K562 (cell line): ENCODE measurements at regions not wholly inside any gene's neighbourhood (a gene's known extent, or its start where the extent isn't known, plus 50 kb on each side); places are given as distances from the start of the nearest gene placed in this dataset.
A peak's percentile ranks its signal among the peaks of the same experiment; 100 is the strongest.

ENCODE experiments used
- ATAC-seq: fragments of 200-7000 bp; cut with Tn5 transposase; 3 replicates; pipeline ENCODE4 v1.9.1; 2020; ENCODE audit warnings: moderate library complexity
- BruUV-seq: library from RNA; stranded (reverse); fragments of 400-500 nt; replicated peaks from 2 replicates; lab custom pipeline; 2021; lab: Mats Ljungman, UMichigan
- CTCF ChIA-PET: fragments of 300-600 bp; formaldehyde crosslinking; extraction: SDS; loops from one replicate; lab custom pipeline; 2021; ENCODE audit warnings: low intra/inter-chr PET ratio; lab: Yijun Ruan, JAX
- POLR2A ChIA-PET: fragments of 300-600, 350-650 bp; sonication (Branson Sonifier 250); formaldehyde crosslinking; extraction: SDS; loops from one replicate; lab custom pipeline; 2021; ENCODE audit warnings: antibody characterized with exemption, inconsistent platforms; lab: Yijun Ruan, JAX
- DNase-seq, 4 experiments: peaks; one replicate each; pipeline versions ENCODE4 v3.0.0 to v3.0.0-alpha.2; 2011 to 2018; ENCODE audit warnings: low spot score in 3 of 4, mixed read lengths in 3 of 4; ENCODE audit errors: extremely low read depth in 1 of 4
- FAIRE-seq: peaks from 2 replicates; lab custom pipeline; 2011; peaks lifted over from hg19 to GRCh38; lab: Jason Lieb, UNC
- H2AFZ ChIP-seq: 2 replicates; pipeline ENCODE4 v1.6.0; 2011; ENCODE audit warnings: low read depth, low read length, control low read depth, inconsistent platforms
- H3K27ac ChIP-seq: fragments of 200-600 bp; 3 replicates; pipeline ENCODE4 v1.8.0; 2011; ENCODE audit warnings: low read depth, mild to moderate bottlenecking, control low read depth, inconsistent platforms, low read length, moderate library complexity, mixed read lengths; ENCODE audit errors: extremely low read depth
- H3K27me3 ChIP-seq, 2 experiments: fragments of 300-600 bp in 1 of 2; 2 replicates in 1 of 2; 3 replicates in 1 of 2; pipeline versions ENCODE4 v1.6.0 to v1.8.0; 2011; ENCODE audit warnings: inconsistent platforms in 2 of 2, low read length in 2 of 2, mild to moderate bottlenecking in 1 of 2, mixed read lengths in 1 of 2, moderate library complexity in 1 of 2; ENCODE audit not compliant: control insufficient read depth in 2 of 2, insufficient read depth in 2 of 2
- H3K36me3 ChIP-seq: fragments of 300-600 bp; 3 replicates; pipeline ENCODE4 v1.8.0; 2011; ENCODE audit warnings: mild to moderate bottlenecking, low read length, inconsistent platforms; ENCODE audit not compliant: control insufficient read depth, insufficient read depth
- H3K4me1 ChIP-seq, 2 experiments: fragments of 200-600 bp in 1 of 2; replicated peaks in 1 of 2; 2 replicates in 1 of 2; 3 replicates in 1 of 2; pipeline versions ENCODE4 v1.5.1 to v1.8.0; 2011; ENCODE audit warnings: inconsistent platforms in 2 of 2, low read length in 2 of 2, mild to moderate bottlenecking in 1 of 2, mixed read lengths in 1 of 2, moderate library complexity in 1 of 2; ENCODE audit not compliant: control insufficient read depth in 2 of 2, insufficient read depth in 2 of 2
- H3K4me2 ChIP-seq: 2 replicates; pipeline ENCODE4 v1.6.1; 2011; ENCODE audit warnings: low read length, control low read depth, inconsistent platforms, mixed read lengths; ENCODE audit not compliant: insufficient read depth
- H3K4me3 ChIP-seq: fragments of 200-600 bp; sonication (generic), shearing (Covaris generic); 2 replicates; pipeline ENCODE4 v1.5.1; 2016; ENCODE audit warnings: control low read depth, inconsistent platforms
- H3K79me2 ChIP-seq: fragments of 200-600 bp; 3 replicates; pipeline ENCODE4 v1.8.0; 2011; ENCODE audit warnings: low read length, inconsistent platforms; ENCODE audit not compliant: control insufficient read depth, insufficient read depth
- H3K9ac ChIP-seq, 2 experiments: 2 replicates each; pipeline versions ENCODE4 v1.6.0 to v1.6.1; 2011; ENCODE audit warnings: low read depth in 2 of 2, low read length in 2 of 2, control low read depth in 1 of 2, inconsistent platforms in 1 of 2, mild to moderate bottlenecking in 1 of 2, mixed read lengths in 1 of 2; ENCODE audit not compliant: insufficient read depth in 1 of 2
- H3K9me1 ChIP-seq: one replicate; pipeline ENCODE4 v1.6.0; 2011; ENCODE audit warnings: inconsistent platforms, mild to moderate bottlenecking, low read length, moderate library complexity; ENCODE audit not compliant: control insufficient read depth, insufficient read depth
- H3K9me3 ChIP-seq: replicated peaks from 2 replicates; pipeline ENCODE4 v1.5.1; 2011; ENCODE audit warnings: low read depth, low read length, inconsistent platforms; ENCODE audit not compliant: control insufficient read depth, insufficient read depth
- H4K20me1 ChIP-seq: replicated peaks from 2 replicates; pipeline ENCODE4 v1.6.1; 2011; ENCODE audit warnings: low read length, inconsistent platforms, mixed read lengths; ENCODE audit not compliant: control insufficient read depth, insufficient read depth
- ERF ChIP-seq: fragments of 450-650 bp; formaldehyde crosslinking; IDR thresholded peaks from 2 replicates; pipeline ENCODE4 v1.4.0; 2020; ENCODE audit warnings: mild to moderate bottlenecking, mixed read lengths
- FUS ChIP-seq: fragments of 200-400 bp; formaldehyde crosslinking; optimal IDR thresholded peaks from 2 replicates; pipeline ENCODE3; 2017; ENCODE audit warnings: low read depth, low read length
- HNRNPK ChIP-seq: fragments of 200-400 bp; formaldehyde crosslinking; IDR thresholded peaks from one replicate; pipeline ENCODE4 v1.6.1; 2018; ENCODE audit warnings: mild to moderate bottlenecking, low read depth, low read length; ENCODE audit not compliant: poor library complexity, severe bottlenecking
- L3MBTL2 ChIP-seq: fragments of 450-650 bp; IDR thresholded peaks from 2 replicates; pipeline ENCODE4 v1.6.1; 2016; ENCODE audit warnings: mild to moderate bottlenecking, moderate library complexity
- MAFG ChIP-seq: fragments of 450-650 bp; conservative IDR thresholded peaks from 2 replicates; pipeline ENCODE4 v1.6.1; 2016; ENCODE audit warnings: missing genetic modification characterization, missing compliant biosample characterization
- NFE2L1 ChIP-seq: fragments of 450-650 bp; IDR thresholded peaks from 2 replicates; pipeline ENCODE4 v1.6.1; 2016; ENCODE audit warnings: missing genetic modification characterization, low read depth, mild to moderate bottlenecking, missing compliant biosample characterization, moderate library complexity, borderline replicate concordance
- NUFIP1 ChIP-seq: fragments of 450-650 bp; IDR thresholded peaks from 2 replicates; pipeline ENCODE4 v1.6.1; 2018; ENCODE audit not compliant: partially characterized antibody
- RBM34 ChIP-seq: fragments of 200-400 bp; formaldehyde crosslinking; IDR thresholded peaks from 2 replicates; pipeline ENCODE4 v1.6.1; 2018; ENCODE audit warnings: low read length, borderline replicate concordance; ENCODE audit not compliant: insufficient read depth
- SP2 ChIP-seq: IDR thresholded peaks from 2 replicates; pipeline ENCODE4 v1.6.1; 2011; ENCODE audit warnings: mild to moderate bottlenecking, low read depth, low read length, moderate library complexity; ENCODE audit not compliant: poor library complexity, severe bottlenecking; ENCODE audit errors: extremely low read depth
- VEZF1 ChIP-seq: fragments of 200-800 bp; sonication (Bioruptor generic); IDR thresholded peaks from 2 replicates; pipeline ENCODE4 v1.6.1; 2017; ENCODE audit warnings: missing genetic modification characterization, missing compliant biosample characterization
- ZEB2 ChIP-seq: fragments of 450-650 bp; IDR thresholded peaks from 2 replicates; pipeline ENCODE4 v1.6.1; 2016
- ZNF707 ChIP-seq: fragments of 250-450 bp; sonication (Bioruptor Pico); conservative IDR thresholded peaks from 2 replicates; pipeline ENCODE4 v1.8.0; 2022; ENCODE audit warnings: inconsistent platforms, mild to moderate bottlenecking, moderate library complexity
- WGBS: fragments of 100-300 bp; shearing (Covaris generic); methylation state at CpG from one replicate; pipeline ENCODE4 v1.1.6; 2016; ENCODE audit warnings: low coverage, mixed read lengths; ENCODE audit not compliant: insufficient coverage; ENCODE audit errors: missing lambda C conversion rate; 5-methylcytosine and 5-hydroxymethylcytosine counted together
- in situ Hi-C: fragments of 300-500 bp; cut with MboI; formaldehyde crosslinking; loops from 4 replicates; pipeline ENCODE4 v1.15.0; 2018; ENCODE audit warnings: inconsistent platforms, mixed read lengths
- intact Hi-C: fragments of 100-400 bp; cut with micrococcal nuclease; formaldehyde crosslinking; loops from 2 replicates; pipeline ENCODE4 v1.14.2; 2022
- TF ChIP-seq, protein P1 (sequence below): sonication (generic); formaldehyde crosslinking; IDR thresholded peaks from 2 replicates; pipeline ENCODE4 v1.8.1; 2023; ENCODE audit warnings: mild to moderate bottlenecking, missing genetic modification reagents

DNA sequence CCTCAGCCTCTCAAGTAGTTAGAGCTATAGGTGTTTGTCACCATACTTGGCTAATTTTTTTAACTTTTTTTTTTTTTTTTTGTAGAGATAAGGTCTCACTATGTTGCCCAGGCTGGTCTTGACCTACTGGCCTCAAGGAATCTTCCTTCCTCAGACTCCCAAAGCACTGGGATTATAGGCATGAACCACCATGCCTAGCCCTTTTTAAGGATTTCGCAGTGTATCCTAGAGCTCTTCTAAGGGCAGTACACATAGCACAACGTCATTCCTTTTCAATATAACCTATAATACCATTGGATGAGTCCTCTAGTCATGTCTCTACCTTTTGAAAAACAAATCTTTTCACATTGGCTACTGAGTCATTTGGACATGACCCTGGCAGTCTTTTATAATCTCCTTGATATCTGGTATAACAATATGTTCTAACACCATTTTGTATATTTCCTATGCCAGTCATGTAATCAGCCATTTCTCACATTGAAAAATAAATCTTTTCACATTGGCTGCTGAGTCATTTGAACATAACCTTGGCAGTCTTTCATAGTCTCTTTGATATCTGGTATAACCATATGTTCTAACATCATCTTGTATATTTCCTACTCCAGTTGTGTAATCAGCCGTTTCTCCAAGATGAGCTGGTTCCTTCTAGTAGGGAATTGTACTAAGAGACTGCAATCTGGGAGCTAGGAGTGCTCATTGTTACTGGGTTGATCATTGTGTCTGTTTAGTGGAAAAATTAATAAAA lies 944.7 kb downstream of the MCTP2 start:
- H3K9me3 ChIP-seq: no peaks in the 10 kb centered on the region
- no peak overlapping the region for H3K4me2 ChIP-seq
- no peaks in the 10 kb centered on the region for H3K79me2 ChIP-seq
- H3K27ac ChIP-seq: 0 out of 3 replicates have a peak overlapping the region, but pooled peaks have one; percentile 9
- WGBS: 18% methylated on average over 3 of the region's 3 CpGs
- H3K9me1 ChIP-seq: no peaks in the 10 kb centered on the region
- H3K9ac ChIP-seq: no peak overlapping the region
- intact Hi-C loops (loop anchor here (10.0 kb wide), 1 partner anchor 321 kb away; no protein-coding TSS in a partner anchor), in situ Hi-C loops (no loop called here)
- H3K27me3 ChIP-seq: no peaks in the 10 kb centered on the region
- H2AFZ ChIP-seq: no peak overlapping the region
- H3K4me3 ChIP-seq: no peak overlapping the region
- H3K36me3 ChIP-seq: 0 out of 3 replicates have a peak, but pooled peaks cover 3% of the 10 kb centered on the region
- ATAC-seq (peak; percentile 73), FAIRE-seq (peak; percentile 86), DNase-seq (peak in 1 of 4 experiments; percentile 32)
- H4K20me1 ChIP-seq: no peaks in the 10 kb centered on the region
- ChIA-PET POLR2A (interaction anchor here (0.5 to 0.7 kb wide), 2 partner anchors 462 to 1366 kb away, joined by 3 to 5 read pairs; no protein-coding TSS in a partner anchor), CTCF (no interaction called here)
- H3K4me1 ChIP-seq: peaks cover 3 to 15% of the 10 kb centered on the region in 2 experiments
- BruUV-seq: no TSS peak
- TF ChIP-seq, protein P1, sequence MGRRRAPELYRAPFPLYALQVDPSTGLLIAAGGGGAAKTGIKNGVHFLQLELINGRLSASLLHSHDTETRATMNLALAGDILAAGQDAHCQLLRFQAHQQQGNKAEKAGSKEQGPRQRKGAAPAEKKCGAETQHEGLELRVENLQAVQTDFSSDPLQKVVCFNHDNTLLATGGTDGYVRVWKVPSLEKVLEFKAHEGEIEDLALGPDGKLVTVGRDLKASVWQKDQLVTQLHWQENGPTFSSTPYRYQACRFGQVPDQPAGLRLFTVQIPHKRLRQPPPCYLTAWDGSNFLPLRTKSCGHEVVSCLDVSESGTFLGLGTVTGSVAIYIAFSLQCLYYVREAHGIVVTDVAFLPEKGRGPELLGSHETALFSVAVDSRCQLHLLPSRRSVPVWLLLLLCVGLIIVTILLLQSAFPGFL (CRISPR knock-in tag): no peak
- TF ChIP-seq VEZF1 (CRISPR knock-in tag): no peak
- no peak for TF ChIP-seq ZNF707 (CRISPR knock-in tag)
- TF ChIP-seq FUS: no peak
- no peak for TF ChIP-seq RBM34
- no peak for TF ChIP-seq NFE2L1 (tag)
- no peak for TF ChIP-seq ZEB2
- TF ChIP-seq NUFIP1: no peak
- TF ChIP-seq MAFG (tag): peak; percentile 84
- no peak for TF ChIP-seq HNRNPK
- no peak for TF ChIP-seq L3MBTL2
- no peak for TF ChIP-seq ERF (CRISPR knock-in tag)
- no peak for TF ChIP-seq SP2
